Fibroblast of villous mesenchyme (primary cell): ENCODE measurements at regions not wholly inside any gene's neighbourhood (a gene's known extent, or its start where the extent isn't known, plus 50 kb on each side); places are given as distances from the start of the nearest gene placed in this dataset.
A peak's percentile ranks its signal among the peaks of the same experiment; 100 is the strongest.

Experiments
- DNase-seq: peaks from one replicate; pipeline ENCODE4 v3.0.0-alpha.2; 2010; ENCODE audit warnings: low read depth
- H3K4me3 ChIP-seq: 2 replicates; pipeline ENCODE4 v1.5.1; 2011; ENCODE audit warnings: low read depth, mild to moderate bottlenecking, low read length
- CTCF ChIP-seq: IDR thresholded peaks from 2 replicates; pipeline ENCODE4 v1.5.1; 2012; ENCODE audit warnings: low read depth, mild to moderate bottlenecking, low read length; ENCODE audit not compliant: insufficient read depth

GRCh38 chr4:158313566-158313965 lies 103.3 kb downstream of the TMEM144 start:
- TF ChIP-seq CTCF: no peak
- no peak for DNase-seq
- H3K4me3 ChIP-seq: no peak overlapping the region

- DNase-seq: peak; percentile 91
- TF ChIP-seq CTCF: no peak
- no peak overlapping the region for H3K4me3 ChIP-seq
Measured at GRCh38 chr4:158314756-158315487, 104.6 kb downstream of the TMEM144 start.

GRCh38 chr4:158315706-158316105 lies 105.4 kb downstream of the TMEM144 start:
- H3K4me3 ChIP-seq: no peak overlapping the region
- peak; percentile 69 for DNase-seq
- TF ChIP-seq CTCF: no peak

- TF ChIP-seq CTCF: no peak
- H3K4me3 ChIP-seq: no peak overlapping the region
- no peak for DNase-seq
Measured at GRCh38 chr4:158316264-158316663, 106.0 kb downstream of the TMEM144 start.

GRCh38 chr4:158319880-158320279 lies 109.6 kb downstream of the TMEM144 start:
- H3K4me3 ChIP-seq: no peak overlapping the region
- no peak for DNase-seq
- no peak for TF ChIP-seq CTCF

- no peak overlapping the region for H3K4me3 ChIP-seq
- DNase-seq: peak; percentile 53
- TF ChIP-seq CTCF: no peak
Measured at GRCh38 chr4:158322109-158322508, 111.8 kb downstream of the TMEM144 start.

- TF ChIP-seq CTCF: no peak
- H3K4me3 ChIP-seq: no peak overlapping the region
- no peak for DNase-seq
Measured at GRCh38 chr4:158327525-158327924, 117.2 kb downstream of the TMEM144 start.
